ENCODE measurements at regions not wholly inside any gene's neighbourhood (a gene's known extent, or its start where the extent isn't known, plus 50 kb on each side); places are given as distances from the start of the nearest gene placed in this dataset.

- no peak for DNase-seq
- H3K9me3 ChIP-seq = no peaks in the 10 kb centered on the region
- no peak overlapping the region for H3K4me3 ChIP-seq (replicated peaks in 1 of 3)
- H3K36me3 ChIP-seq = no peaks in the 10 kb centered on the region
- WGBS, 2 donors = 74 to 92% methylated on average over 3 of the region's 3 CpGs
- no peaks in the 10 kb centered on the region for H3K4me1 ChIP-seq
- no peaks in the 10 kb centered on the region for H3K27me3 ChIP-seq
- intact Hi-C loops (cut with DNase I) = no loop called here
- no peak overlapping the region for H3K27ac ChIP-seq
- TF ChIP-seq POLR2A (IDR thresholded peaks at IDR 0.05) (no peak), CTCF (IDR thresholded peaks at IDR 0.05) (no peak)
Observed at GRCh38 chr6:71523548-71523947, 234.9 kb downstream of the OGFRL1 start.

- Histone ChIP-seq H3K27me3 (no peaks in the 10 kb centered on the region), H3K4me1 (no peaks in the 10 kb centered on the region), H3K36me3 (no peaks in the 10 kb centered on the region), H3K4me3 (replicated peaks in 1 of 3) (no peak overlapping the region), H3K9me3 (no peaks in the 10 kb centered on the region), H3K27ac (no peak overlapping the region)
- intact Hi-C loops (cut with DNase I) = no loop called here
- TF ChIP-seq CTCF (IDR thresholded peaks at IDR 0.05) = no peak
- no peak for TF ChIP-seq POLR2A (IDR thresholded peaks at IDR 0.05)
- WGBS, 2 donors = 45 to 51% methylated on average over 4 of the region's 4 CpGs
- DNase-seq = no peak
Observed at GRCh38 chr6:71524201-71524600, 235.6 kb downstream of the OGFRL1 start.

GRCh38 chr6:71527886-71528285 is 239.3 kb downstream of the OGFRL1 start:
- H3K4me3 ChIP-seq (replicated peaks in 1 of 3) = no peak overlapping the region
- H3K9me3 ChIP-seq = no peaks in the 10 kb centered on the region
- no peaks in the 10 kb centered on the region for H3K36me3 ChIP-seq
- no peak for DNase-seq
- WGBS, 2 donors = 87 to 100% methylated on average over 1 of the region's 1 CpG
- H3K4me1 ChIP-seq = no peaks in the 10 kb centered on the region
- TF ChIP-seq CTCF (IDR thresholded peaks at IDR 0.05) (no peak), POLR2A (IDR thresholded peaks at IDR 0.05) (no peak)
- H3K27me3 ChIP-seq = no peaks in the 10 kb centered on the region
- H3K27ac ChIP-seq = no peak overlapping the region
- intact Hi-C loops (cut with DNase I) = no loop called here

- Histone ChIP-seq H3K4me1 (no peaks in the 10 kb centered on the region), H3K27ac (no peak overlapping the region), H3K9me3 (no peaks in the 10 kb centered on the region), H3K27me3 (no peaks in the 10 kb centered on the region), H3K4me3 (replicated peaks in 1 of 3) (no peak overlapping the region), H3K36me3 (no peaks in the 10 kb centered on the region)
- TF ChIP-seq CTCF (IDR thresholded peaks at IDR 0.05) (no peak), POLR2A (IDR thresholded peaks at IDR 0.05) (no peak)
- WGBS, 2 donors = 59 to 67% methylated on average over 2 of the region's 2 CpGs
- no peak for DNase-seq
- intact Hi-C loops (cut with DNase I) = no loop called here
Observed at GRCh38 chr6:71529026-71529425, 240.4 kb downstream of the OGFRL1 start.

- no peak for DNase-seq
- Histone ChIP-seq H3K4me3 (replicated peaks in 1 of 3) (no peak overlapping the region), H3K27ac (no peak overlapping the region), H3K9me3 (no peaks in the 10 kb centered on the region), H3K27me3 (no peaks in the 10 kb centered on the region), H3K36me3 (no peaks in the 10 kb centered on the region), H3K4me1 (no peaks in the 10 kb centered on the region)
- intact Hi-C loops (cut with DNase I) = no loop called here
- 90 to 94% methylated on average over 2 of the region's 2 CpGs for WGBS, 2 donors
- TF ChIP-seq POLR2A (IDR thresholded peaks at IDR 0.05) (no peak), CTCF (IDR thresholded peaks at IDR 0.05) (no peak)
Observed at GRCh38 chr6:71529769-71530168, 241.2 kb downstream of the OGFRL1 start.

All from thyroid gland (tissue), 4 donors.